ENCODE measurements at regions not wholly inside any gene's neighbourhood (a gene's known extent, or its start where the extent isn't known, plus 50 kb on each side); places are given as distances from the start of the nearest gene placed in this dataset.

GRCh38 chr4:183806341-183806740 is 98.8 kb upstream of the STOX2 start (continued):
- no peak for TF ChIP-seq ZNF512 (CRISPR knock-in tag; IDR thresholded peaks at IDR 0.05)

GRCh38 chr4:183807420-183808096 is 97.5 kb upstream of the STOX2 start:
- Histone ChIP-seq H3K27me3 (ENCODE audit: control insufficient read depth in 1 of 2, insufficient read depth in 2 of 2, low read length in 2 of 2) (peaks cover 1 to 7% of the 10 kb centered on the region in 2 experiments; a peak in 3 of 5 replicates), H3K9ac (ENCODE audit: insufficient read depth, low read depth, low read length) (no peak overlapping the region), H3K36me3 (replicated peaks in 1 of 2; ENCODE audit: control insufficient read depth in 1 of 2, insufficient read depth in 2 of 2, low read length in 2 of 2) (no peaks in the 10 kb centered on the region), H3K4me1 (ENCODE audit: insufficient read depth, low read length) (no peaks in the 10 kb centered on the region), H3K4me2 (ENCODE audit: low read depth, low read length) (no peak overlapping the region), H4K20me1 (ENCODE audit: insufficient read depth, low read length) (no peaks in the 10 kb centered on the region), H3K9me3 (ENCODE audit: low read length) (no peaks in the 10 kb centered on the region), H2AFZ (ENCODE audit: low read length) (no peak overlapping the region), H3K4me3 (replicated peaks in 1 of 3; ENCODE audit: insufficient read depth in 1 of 3, low read depth in 2 of 3, low read length in 3 of 3) (no peak overlapping the region), H3K27ac (ENCODE audit: extremely low read length, insufficient read depth, low read length) (no peak overlapping the region), H3K79me2 (ENCODE audit: insufficient read depth, low read length) (no peaks in the 10 kb centered on the region)
- FAIRE-seq (no peak), ATAC-seq (no peak), DNase-seq (ENCODE audit: low spot score) (no peak)
- intact Hi-C loops (cut with micrococcal nuclease; ENCODE audit: unreplicated experiment): no loop called here
- CTCF ChIA-PET (ENCODE audit: low intra/inter-chr PET ratio, low total read pairs): no interaction called here
- in situ Hi-C loops (cut with HindIII; ENCODE audit: extremely low pct_ligation_motif_present, low pct_unique_long_range_greater_than_20kb): no loop called here
- TF ChIP-seq ZMYM3 (CRISPR knock-in tag; IDR thresholded peaks at IDR 0.05) (no peak), MLXIP (CRISPR knock-in tag; IDR thresholded peaks at IDR 0.05; ENCODE audit: borderline replicate concordance) (no peak), SMAD1 (CRISPR knock-in tag; IDR thresholded peaks at IDR 0.05; ENCODE audit: borderline replicate concordance, low read depth) (no peak), ATF7 (IDR thresholded peaks at IDR 0.05) (no peak), ATF7 (CRISPR knock-in tag; IDR thresholded peaks at IDR 0.05) (no peak), IKZF5 (CRISPR knock-in tag; IDR thresholded peaks at IDR 0.05) (no peak), BRD4 (CRISPR knock-in tag; IDR thresholded peaks at IDR 0.05) (no peak)
- POLR2A ChIA-PET: no interaction called here
- BruUV-seq (replicated peaks): no TSS peak
- WGBS (ENCODE audit: low lambda C conversion rate): 65% methylated on average over 18 of the region's 19 CpGs

All from HepG2 (cell line).